Astrocyte (in vitro differentiated cells and primary cell): ENCODE measurements at regions not wholly inside any gene's neighbourhood (a gene's known extent, or its start where the extent isn't known, plus 50 kb on each side); places are given as distances from the start of the nearest gene placed in this dataset.

ENCODE experiments used
- DNase-seq: peaks from one replicate; pipeline ENCODE4 v3.0.0-alpha.2; 2010; ENCODE audit warnings: low read depth
- FAIRE-seq: peaks from 2 replicates; lab custom pipeline; 2011; peaks lifted over from hg19 to GRCh38; lab: Jason Lieb, UNC
- H2AFZ ChIP-seq: 2 replicates; pipeline ENCODE4 v1.6.0; 2012; ENCODE audit warnings: low read depth, low read length, inconsistent platforms
- H3K27ac ChIP-seq: 2 replicates; pipeline ENCODE4 v1.5.1; 2011; ENCODE audit warnings: low read depth, low read length, inconsistent platforms
- H3K27me3 ChIP-seq: 2 replicates; pipeline ENCODE4 v1.6.0; 2011; ENCODE audit warnings: low read length, inconsistent platforms; ENCODE audit not compliant: insufficient read depth
- H3K36me3 ChIP-seq: 2 replicates; pipeline ENCODE4 v1.5.1; 2011; ENCODE audit warnings: low read length, inconsistent platforms; ENCODE audit not compliant: insufficient read depth
- H3K4me1 ChIP-seq: 2 replicates; pipeline ENCODE4 v1.5.1; 2011; ENCODE audit warnings: low read length, inconsistent platforms; ENCODE audit not compliant: insufficient read depth
- H3K4me2 ChIP-seq: 2 replicates; pipeline ENCODE4 v1.6.0; 2012; ENCODE audit warnings: low read length, inconsistent platforms
- H3K4me3 ChIP-seq: 2 replicates; pipeline ENCODE4 v1.5.1; 2011; ENCODE audit warnings: low read depth, mild to moderate bottlenecking, low read length, inconsistent platforms; ENCODE audit not compliant: insufficient read depth
- H3K79me2 ChIP-seq: 2 replicates; pipeline ENCODE4 v1.6.0; 2012; ENCODE audit warnings: mild to moderate bottlenecking, low read length, inconsistent platforms; ENCODE audit not compliant: insufficient read depth
- H3K9ac ChIP-seq: 2 replicates; pipeline ENCODE4 v1.6.0; 2012; ENCODE audit warnings: mild to moderate bottlenecking, low read length, inconsistent platforms
- H3K9me3 ChIP-seq: 2 replicates; pipeline ENCODE4 v1.5.1; 2012; ENCODE audit warnings: low read depth, mild to moderate bottlenecking, low read length, inconsistent platforms; ENCODE audit not compliant: insufficient read depth
- H4K20me1 ChIP-seq: 2 replicates; pipeline ENCODE4 v1.6.0; 2012; ENCODE audit warnings: low read length, inconsistent platforms; ENCODE audit not compliant: insufficient read depth
- H3K27ac Mint-ChIP-seq: one replicate; pipeline ENCODE4 v1.8.0; 2021; ENCODE audit warnings: mild to moderate bottlenecking, mixed read lengths; ENCODE audit not compliant: unreplicated experiment
- H3K27me3 Mint-ChIP-seq: one replicate; pipeline ENCODE4 v1.8.0; 2021; ENCODE audit warnings: low read depth, mixed read lengths; ENCODE audit not compliant: unreplicated experiment
- H3K36me3 Mint-ChIP-seq: one replicate; pipeline ENCODE4 v1.8.0; 2021; ENCODE audit warnings: low read depth, mixed read lengths; ENCODE audit not compliant: unreplicated experiment
- H3K4me1 Mint-ChIP-seq: one replicate; pipeline ENCODE4 v1.8.0; 2021; ENCODE audit warnings: low read depth, mixed read lengths; ENCODE audit not compliant: unreplicated experiment
- H3K4me3 Mint-ChIP-seq: one replicate; pipeline ENCODE4 v1.8.0; 2021; ENCODE audit warnings: mild to moderate bottlenecking, moderate library complexity, mixed read lengths; ENCODE audit not compliant: unreplicated experiment
- H3K9me3 Mint-ChIP-seq: one replicate; pipeline ENCODE4 v1.8.0; 2021; ENCODE audit warnings: mild to moderate bottlenecking, mixed read lengths; ENCODE audit not compliant: unreplicated experiment
- CTCF ChIP-seq: IDR thresholded peaks from 2 replicates; pipeline ENCODE4 v1.5.1; 2011; ENCODE audit warnings: low read depth, mild to moderate bottlenecking, inconsistent platforms, low read length, moderate library complexity; ENCODE audit not compliant: insufficient read depth
- EZH2 ChIP-seq: IDR thresholded peaks from 2 replicates; pipeline ENCODE4 v1.6.1; 2012; ENCODE audit warnings: mild to moderate bottlenecking, low read length, inconsistent platforms; ENCODE audit not compliant: insufficient read depth

GRCh38 chr11:79678780-79679452 is 238.1 kb upstream of the TENM4 start:
- Histone ChIP-seq H3K4me2 (no peak overlapping the region), H4K20me1 (no peaks in the 10 kb centered on the region), H3K27me3 (no peaks in the 10 kb centered on the region), H2AFZ (no peak overlapping the region), H3K36me3 (no peaks in the 10 kb centered on the region), H3K27ac (no peak overlapping the region), H3K4me1 (no peaks in the 10 kb centered on the region), H3K9me3 (no peaks in the 10 kb centered on the region), H3K79me2 (no peaks in the 10 kb centered on the region), H3K4me3 (no peak overlapping the region), H3K9ac (no peak overlapping the region)
- DNase-seq: no peak
- no peaks in the 10 kb centered on the region for H3K36me3 Mint-ChIP-seq
- no peaks in the 10 kb centered on the region for H3K9me3 Mint-ChIP-seq
- H3K27me3 Mint-ChIP-seq: no peaks in the 10 kb centered on the region
- H3K4me1 Mint-ChIP-seq: peaks cover 3% of the 10 kb centered on the region
- H3K4me3 Mint-ChIP-seq: no peak overlapping the region
- FAIRE-seq: no peak
- H3K27ac Mint-ChIP-seq: no peak overlapping the region
- TF ChIP-seq CTCF (no peak), EZH2 (no peak)

- Histone ChIP-seq H3K36me3 (no peaks in the 10 kb centered on the region), H2AFZ (no peak overlapping the region), H3K4me2 (no peak overlapping the region), H3K9ac (no peak overlapping the region), H3K4me3 (no peak overlapping the region), H3K27me3 (no peaks in the 10 kb centered on the region), H4K20me1 (no peaks in the 10 kb centered on the region), H3K79me2 (no peaks in the 10 kb centered on the region), H3K4me1 (no peaks in the 10 kb centered on the region), H3K27ac (no peak overlapping the region), H3K9me3 (no peaks in the 10 kb centered on the region)
- Mint-ChIP-seq H3K36me3 (no peaks in the 10 kb centered on the region), H3K27me3 (no peaks in the 10 kb centered on the region), H3K9me3 (no peaks in the 10 kb centered on the region), H3K4me3 (no peak overlapping the region), H3K27ac (no peak overlapping the region), H3K4me1 (no peaks in the 10 kb centered on the region)
- TF ChIP-seq EZH2 (no peak), CTCF (no peak)
- no peak for FAIRE-seq
- DNase-seq: no peak
These were observed 235.6 kb upstream of the TENM4 start for GRCh38 chr11:79676396-79676795.

- Mint-ChIP-seq H3K36me3 (no peaks in the 10 kb centered on the region), H3K9me3 (no peaks in the 10 kb centered on the region), H3K27me3 (no peaks in the 10 kb centered on the region), H3K4me1 (no peaks in the 10 kb centered on the region), H3K27ac (no peak overlapping the region), H3K4me3 (no peak overlapping the region)
- Histone ChIP-seq H3K9me3 (no peaks in the 10 kb centered on the region), H3K27ac (no peak overlapping the region), H3K4me2 (no peak overlapping the region), H3K27me3 (no peaks in the 10 kb centered on the region), H3K36me3 (no peaks in the 10 kb centered on the region), H3K4me1 (no peaks in the 10 kb centered on the region), H4K20me1 (no peaks in the 10 kb centered on the region), H3K9ac (no peak overlapping the region), H2AFZ (no peak overlapping the region), H3K79me2 (no peaks in the 10 kb centered on the region), H3K4me3 (no peak overlapping the region)
- DNase-seq (no peak), FAIRE-seq (no peak)
- TF ChIP-seq CTCF (no peak), EZH2 (no peak)
These were observed 234.3 kb upstream of the TENM4 start for GRCh38 chr11:79675081-79675480.
